ENCODE measurements at regions not wholly inside any gene's neighbourhood (a gene's known extent, or its start where the extent isn't known, plus 50 kb on each side); places are given as distances from the start of the nearest gene placed in this dataset.

- intact Hi-C loops (cut with DNase I, micrococcal nuclease): no loop called here
- TF ChIP-seq, protein P1, sequence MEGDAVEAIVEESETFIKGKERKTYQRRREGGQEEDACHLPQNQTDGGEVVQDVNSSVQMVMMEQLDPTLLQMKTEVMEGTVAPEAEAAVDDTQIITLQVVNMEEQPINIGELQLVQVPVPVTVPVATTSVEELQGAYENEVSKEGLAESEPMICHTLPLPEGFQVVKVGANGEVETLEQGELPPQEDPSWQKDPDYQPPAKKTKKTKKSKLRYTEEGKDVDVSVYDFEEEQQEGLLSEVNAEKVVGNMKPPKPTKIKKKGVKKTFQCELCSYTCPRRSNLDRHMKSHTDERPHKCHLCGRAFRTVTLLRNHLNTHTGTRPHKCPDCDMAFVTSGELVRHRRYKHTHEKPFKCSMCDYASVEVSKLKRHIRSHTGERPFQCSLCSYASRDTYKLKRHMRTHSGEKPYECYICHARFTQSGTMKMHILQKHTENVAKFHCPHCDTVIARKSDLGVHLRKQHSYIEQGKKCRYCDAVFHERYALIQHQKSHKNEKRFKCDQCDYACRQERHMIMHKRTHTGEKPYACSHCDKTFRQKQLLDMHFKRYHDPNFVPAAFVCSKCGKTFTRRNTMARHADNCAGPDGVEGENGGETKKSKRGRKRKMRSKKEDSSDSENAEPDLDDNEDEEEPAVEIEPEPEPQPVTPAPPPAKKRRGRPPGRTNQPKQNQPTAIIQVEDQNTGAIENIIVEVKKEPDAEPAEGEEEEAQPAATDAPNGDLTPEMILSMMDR (IDR thresholded peaks at IDR 0.05): no peak
- DNase-seq (no peak), ATAC-seq (no peak)
- H3K4me1 ChIP-seq (ENCODE audit: low read depth): no peaks in the 10 kb centered on the region
- no peaks in the 10 kb centered on the region for H3K9me3 ChIP-seq
- H3K36me3 ChIP-seq (ENCODE audit: low read depth): no peaks in the 10 kb centered on the region
- no peak overlapping the region for H3K4me3 ChIP-seq
These were observed 54.0 kb downstream of the C11orf91 start for GRCh38 chr11:33646629-33647028.

DNA sequence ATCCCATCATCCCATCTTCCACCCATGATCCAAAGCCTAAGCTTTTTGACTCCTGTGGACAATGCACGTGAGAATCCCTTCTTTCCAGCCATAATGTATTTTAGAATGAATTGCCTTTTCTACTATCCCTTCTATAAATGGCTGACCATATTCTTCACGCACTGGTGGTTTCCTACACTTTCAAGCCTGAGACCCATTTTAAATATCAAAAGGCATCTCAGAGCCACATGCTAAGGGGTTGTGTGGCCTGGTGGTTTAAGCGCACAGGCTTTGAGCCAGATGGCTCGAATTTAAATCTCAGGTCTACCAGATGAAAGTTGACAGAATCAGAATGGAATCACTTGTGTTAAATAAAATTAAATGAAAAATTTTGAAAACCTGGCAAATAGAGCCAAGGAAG lies 54.5 kb downstream of the C11orf91 start:
- Histone ChIP-seq H3K9me3 (no peaks in the 10 kb centered on the region), H3K36me3 (ENCODE audit: low read depth) (no peaks in the 10 kb centered on the region), H3K4me3 (no peak overlapping the region), H3K4me1 (ENCODE audit: low read depth) (no peaks in the 10 kb centered on the region)
- DNase-seq (no peak), ATAC-seq (no peak)
- intact Hi-C loops (cut with DNase I, micrococcal nuclease): no loop called here
- TF ChIP-seq, protein P1 (IDR thresholded peaks at IDR 0.05): no peak

- Histone ChIP-seq H3K4me1 (ENCODE audit: low read depth) (no peaks in the 10 kb centered on the region), H3K36me3 (ENCODE audit: low read depth) (no peaks in the 10 kb centered on the region), H3K9me3 (no peaks in the 10 kb centered on the region), H3K4me3 (no peak overlapping the region)
- no peak for DNase-seq
- intact Hi-C loops (cut with DNase I, micrococcal nuclease): no loop called here
- TF ChIP-seq, protein P1 (IDR thresholded peaks at IDR 0.05): no peak
- ATAC-seq: no peak
These were observed 54.9 kb downstream of the C11orf91 start for GRCh38 chr11:33645686-33646085.

DNA sequence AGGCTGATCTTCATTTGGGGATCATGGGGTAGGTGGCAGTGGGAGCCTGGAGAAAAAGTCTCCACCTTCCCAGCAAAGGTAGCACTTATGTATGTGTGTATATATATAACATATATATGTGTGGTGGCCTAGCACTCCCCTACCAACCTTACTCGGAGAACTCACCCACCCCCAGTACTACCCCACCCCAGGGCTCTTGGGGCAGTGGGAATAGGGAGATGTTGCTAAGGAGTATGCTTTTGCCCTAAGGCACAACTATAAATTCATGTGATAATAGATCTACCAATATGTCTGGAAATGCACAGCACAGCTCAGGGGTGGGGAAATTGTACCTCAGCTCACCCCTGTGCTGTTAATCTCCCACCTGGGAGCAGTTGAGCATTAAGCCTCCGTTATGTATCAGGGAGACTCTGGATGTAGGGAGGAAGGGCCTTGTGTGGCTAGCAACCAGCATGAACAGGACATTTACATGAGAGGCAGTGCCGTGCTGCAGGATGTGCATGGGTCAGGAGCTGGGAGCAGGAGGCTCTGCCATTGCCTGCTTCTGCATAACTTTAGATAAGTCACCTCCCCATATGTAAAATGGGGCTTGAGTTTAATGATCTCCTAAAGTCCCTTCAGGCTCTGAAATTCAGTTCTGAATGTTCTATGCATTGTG lies 57.3 kb downstream of the C11orf91 start:
- intact Hi-C loops (cut with DNase I, micrococcal nuclease): no loop called here
- DNase-seq (no peak), ATAC-seq (no peak)
- Histone ChIP-seq H3K36me3 (ENCODE audit: low read depth) (no peaks in the 10 kb centered on the region), H3K4me3 (no peak overlapping the region), H3K4me1 (ENCODE audit: low read depth) (no peaks in the 10 kb centered on the region), H3K9me3 (no peaks in the 10 kb centered on the region)
- TF ChIP-seq, protein P1 (IDR thresholded peaks at IDR 0.05): no peak

- intact Hi-C loops (cut with DNase I, micrococcal nuclease): no loop called here
These were observed 58.0 kb downstream of the C11orf91 start for GRCh38 chr11:33642461-33643166.

More at GRCh38 chr11:33642461-33643166, 58.0 kb downstream of the C11orf91 start:
- no peaks in the 10 kb centered on the region for H3K4me1 ChIP-seq (ENCODE audit: low read depth)
- DNase-seq: peak in 1 of 3 donors; percentile 12
- ATAC-seq: no peak
- no peaks in the 10 kb centered on the region for H3K9me3 ChIP-seq
- no peaks in the 10 kb centered on the region for H3K36me3 ChIP-seq (ENCODE audit: low read depth)
- no peak overlapping the region for H3K4me3 ChIP-seq
- TF ChIP-seq, protein P1 (IDR thresholded peaks at IDR 0.05): no peak

Data from mucosa of descending colon (tissue), 3 donors.